ENCODE measurements at regions not wholly inside any gene's neighbourhood (a gene's known extent, or its start where the extent isn't known, plus 50 kb on each side); places are given as distances from the start of the nearest gene placed in this dataset.

DNA sequence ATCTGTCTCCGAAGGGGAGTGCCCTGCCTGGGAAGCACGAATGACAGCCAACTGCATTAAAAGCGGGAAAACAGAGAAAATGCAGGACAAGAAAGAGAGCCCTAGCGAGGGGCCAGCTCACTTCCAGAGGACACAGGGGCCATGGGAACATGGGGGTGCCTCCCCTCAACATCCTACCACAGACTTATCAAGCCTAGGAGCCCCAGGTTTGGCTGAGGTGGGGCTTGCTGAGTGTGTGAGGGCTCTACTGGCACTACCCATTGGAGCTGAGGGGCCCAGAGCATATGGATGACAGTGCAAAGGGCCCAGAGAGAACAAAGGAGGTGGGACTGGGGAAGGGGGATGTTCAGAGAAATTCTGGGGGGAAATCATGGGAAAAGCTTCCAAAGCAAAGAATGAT is 101.8 kb downstream of the PJA1 start:
- DNase-seq (peak in 1 of 5 donors; percentile 0), FAIRE-seq (no peak)
- H3K36me3 ChIP-seq (ENCODE audit: control insufficient read depth in 2 of 3, insufficient read depth in 3 of 3, low read length in 3 of 3): no peaks in the 10 kb centered on the region
- no peak overlapping the region for H3K4me3 ChIP-seq (ENCODE audit: low read length in 3 of 3)
- H3K27me3 ChIP-seq (ENCODE audit: control insufficient read depth, insufficient read depth, low read length): no peaks in the 10 kb centered on the region
- H3K9ac ChIP-seq (ENCODE audit: low read length in 3 of 3): no peak overlapping the region
- intact Hi-C loops (cut with DNase I): no loop called here
- H3K27ac ChIP-seq (ENCODE audit: low read depth in 2 of 2, low read length in 2 of 2): no peak overlapping the region
- TF ChIP-seq, protein P1, sequence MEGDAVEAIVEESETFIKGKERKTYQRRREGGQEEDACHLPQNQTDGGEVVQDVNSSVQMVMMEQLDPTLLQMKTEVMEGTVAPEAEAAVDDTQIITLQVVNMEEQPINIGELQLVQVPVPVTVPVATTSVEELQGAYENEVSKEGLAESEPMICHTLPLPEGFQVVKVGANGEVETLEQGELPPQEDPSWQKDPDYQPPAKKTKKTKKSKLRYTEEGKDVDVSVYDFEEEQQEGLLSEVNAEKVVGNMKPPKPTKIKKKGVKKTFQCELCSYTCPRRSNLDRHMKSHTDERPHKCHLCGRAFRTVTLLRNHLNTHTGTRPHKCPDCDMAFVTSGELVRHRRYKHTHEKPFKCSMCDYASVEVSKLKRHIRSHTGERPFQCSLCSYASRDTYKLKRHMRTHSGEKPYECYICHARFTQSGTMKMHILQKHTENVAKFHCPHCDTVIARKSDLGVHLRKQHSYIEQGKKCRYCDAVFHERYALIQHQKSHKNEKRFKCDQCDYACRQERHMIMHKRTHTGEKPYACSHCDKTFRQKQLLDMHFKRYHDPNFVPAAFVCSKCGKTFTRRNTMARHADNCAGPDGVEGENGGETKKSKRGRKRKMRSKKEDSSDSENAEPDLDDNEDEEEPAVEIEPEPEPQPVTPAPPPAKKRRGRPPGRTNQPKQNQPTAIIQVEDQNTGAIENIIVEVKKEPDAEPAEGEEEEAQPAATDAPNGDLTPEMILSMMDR (IDR thresholded peaks at IDR 0.05; ENCODE audit: borderline replicate concordance, extremely low read depth, insufficient read depth): no peak
- H3K4me1 ChIP-seq (ENCODE audit: control insufficient read depth in 2 of 3, insufficient read depth in 2 of 3, low read depth in 1 of 3, low read length in 3 of 3): peaks cover 0 to 2% (median 0%) of the 10 kb centered on the region in 3 donors
- no peaks in the 10 kb centered on the region for H3K9me3 ChIP-seq (ENCODE audit: control insufficient read depth in 2 of 3, insufficient read depth in 1 of 3, low read length in 3 of 3)

- no peaks in the 10 kb centered on the region for H3K27me3 ChIP-seq (ENCODE audit: control insufficient read depth, insufficient read depth, low read length)
- H3K27ac ChIP-seq (ENCODE audit: low read depth in 2 of 2, low read length in 2 of 2): no peak overlapping the region
- no peak for FAIRE-seq
- intact Hi-C loops (cut with DNase I): no loop called here
- TF ChIP-seq, protein P1 (IDR thresholded peaks at IDR 0.05; ENCODE audit: borderline replicate concordance, extremely low read depth, insufficient read depth): no peak
- H3K9me3 ChIP-seq (ENCODE audit: control insufficient read depth in 2 of 3, insufficient read depth in 1 of 3, low read length in 3 of 3): no peaks in the 10 kb centered on the region
- H3K36me3 ChIP-seq (ENCODE audit: control insufficient read depth in 2 of 3, insufficient read depth in 3 of 3, low read length in 3 of 3): no peaks in the 10 kb centered on the region
- peak in 1 of 5 donors; percentile 7 for DNase-seq
- H3K4me3 ChIP-seq (ENCODE audit: low read length in 3 of 3): no peak overlapping the region
- H3K9ac ChIP-seq (ENCODE audit: low read length in 3 of 3): no peak overlapping the region
- no peaks in the 10 kb centered on the region for H3K4me1 ChIP-seq (ENCODE audit: control insufficient read depth in 2 of 3, insufficient read depth in 2 of 3, low read depth in 1 of 3, low read length in 3 of 3)
These were observed 102.8 kb downstream of the PJA1 start for GRCh38 chrX:69062493-69062892.

DNA sequence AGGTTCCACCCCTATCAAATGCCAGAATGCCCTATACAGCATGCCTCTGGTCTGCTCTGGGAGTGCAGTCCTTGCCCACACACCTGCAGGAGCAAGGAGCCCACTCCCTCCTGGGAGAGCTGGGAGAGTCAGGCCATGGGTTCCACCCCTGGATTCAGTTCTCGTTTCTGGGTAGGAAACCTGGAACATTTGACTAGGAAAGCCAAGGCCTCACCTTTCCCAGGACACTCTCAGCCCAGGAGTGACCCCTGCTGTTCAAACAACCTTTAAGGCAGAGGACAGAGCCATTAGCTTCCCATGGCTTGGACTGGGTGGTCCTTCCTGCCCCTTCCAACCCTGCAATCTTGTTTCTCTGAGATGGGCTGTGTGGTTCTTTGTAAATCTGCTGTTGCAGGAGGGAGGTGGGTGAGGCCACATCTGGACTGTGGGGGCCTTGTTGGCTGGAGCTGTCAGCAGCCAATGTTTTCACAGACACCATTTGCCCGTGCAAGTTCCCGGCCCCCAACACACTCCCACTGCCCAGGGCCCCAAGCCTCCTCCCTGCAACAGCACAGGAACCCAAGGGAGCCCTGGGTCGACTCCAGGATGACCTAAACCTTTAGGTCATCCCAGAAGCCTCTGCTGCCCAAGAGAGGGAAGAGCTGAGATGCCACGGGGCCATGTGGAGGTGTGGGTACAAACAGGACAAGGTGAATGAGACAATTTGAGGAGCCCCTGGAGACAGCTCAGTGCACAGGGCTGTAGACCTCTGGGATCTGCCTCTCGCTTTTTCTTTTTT is 104.4 kb downstream of the PJA1 start:
- H3K9ac ChIP-seq (ENCODE audit: low read length in 3 of 3): no peak overlapping the region
- no peak overlapping the region for H3K27ac ChIP-seq (ENCODE audit: low read depth in 2 of 2, low read length in 2 of 2)
- DNase-seq (peak in 4 of 5 donors; percentile 64 to 83 (median 70)), FAIRE-seq (no peak)
- TF ChIP-seq, protein P1 (IDR thresholded peaks at IDR 0.05; ENCODE audit: borderline replicate concordance, extremely low read depth, insufficient read depth): peak; percentile 38
- intact Hi-C loops (cut with DNase I): no loop called here
- no peak overlapping the region for H3K4me3 ChIP-seq (ENCODE audit: low read length in 3 of 3)
- no peaks in the 10 kb centered on the region for H3K27me3 ChIP-seq (ENCODE audit: control insufficient read depth, insufficient read depth, low read length)
- H3K9me3 ChIP-seq (ENCODE audit: control insufficient read depth in 2 of 3, insufficient read depth in 1 of 3, low read length in 3 of 3): no peaks in the 10 kb centered on the region
- H3K36me3 ChIP-seq (ENCODE audit: control insufficient read depth in 2 of 3, insufficient read depth in 3 of 3, low read length in 3 of 3): no peaks in the 10 kb centered on the region
- H3K4me1 ChIP-seq (ENCODE audit: control insufficient read depth in 2 of 3, insufficient read depth in 2 of 3, low read depth in 1 of 3, low read length in 3 of 3): no peaks in the 10 kb centered on the region
